Astrocyte (in vitro differentiated cells and primary cell): ENCODE measurements at regions not wholly inside any gene's neighbourhood (a gene's known extent, or its start where the extent isn't known, plus 50 kb on each side); places are given as distances from the start of the nearest gene placed in this dataset.

ENCODE experiments used
- DNase-seq: peaks from one replicate; pipeline ENCODE4 v3.0.0-alpha.2; 2010; ENCODE audit warnings: low read depth
- FAIRE-seq: peaks from 2 replicates; lab custom pipeline; 2011; peaks lifted over from hg19 to GRCh38; lab: Jason Lieb, UNC
- H2AFZ ChIP-seq: 2 replicates; pipeline ENCODE4 v1.6.0; 2012; ENCODE audit warnings: low read depth, low read length, inconsistent platforms
- H3K27ac ChIP-seq: 2 replicates; pipeline ENCODE4 v1.5.1; 2011; ENCODE audit warnings: low read depth, low read length, inconsistent platforms
- H3K27me3 ChIP-seq: 2 replicates; pipeline ENCODE4 v1.6.0; 2011; ENCODE audit warnings: low read length, inconsistent platforms; ENCODE audit not compliant: insufficient read depth
- H3K36me3 ChIP-seq: 2 replicates; pipeline ENCODE4 v1.5.1; 2011; ENCODE audit warnings: low read length, inconsistent platforms; ENCODE audit not compliant: insufficient read depth
- H3K4me1 ChIP-seq: 2 replicates; pipeline ENCODE4 v1.5.1; 2011; ENCODE audit warnings: low read length, inconsistent platforms; ENCODE audit not compliant: insufficient read depth
- H3K4me2 ChIP-seq: 2 replicates; pipeline ENCODE4 v1.6.0; 2012; ENCODE audit warnings: low read length, inconsistent platforms
- H3K4me3 ChIP-seq: 2 replicates; pipeline ENCODE4 v1.5.1; 2011; ENCODE audit warnings: low read depth, mild to moderate bottlenecking, low read length, inconsistent platforms; ENCODE audit not compliant: insufficient read depth
- H3K79me2 ChIP-seq: 2 replicates; pipeline ENCODE4 v1.6.0; 2012; ENCODE audit warnings: mild to moderate bottlenecking, low read length, inconsistent platforms; ENCODE audit not compliant: insufficient read depth
- H3K9ac ChIP-seq: 2 replicates; pipeline ENCODE4 v1.6.0; 2012; ENCODE audit warnings: mild to moderate bottlenecking, low read length, inconsistent platforms
- H3K9me3 ChIP-seq: 2 replicates; pipeline ENCODE4 v1.5.1; 2012; ENCODE audit warnings: low read depth, mild to moderate bottlenecking, low read length, inconsistent platforms; ENCODE audit not compliant: insufficient read depth
- H4K20me1 ChIP-seq: 2 replicates; pipeline ENCODE4 v1.6.0; 2012; ENCODE audit warnings: low read length, inconsistent platforms; ENCODE audit not compliant: insufficient read depth
- H3K27ac Mint-ChIP-seq: one replicate; pipeline ENCODE4 v1.8.0; 2021; ENCODE audit warnings: mild to moderate bottlenecking, mixed read lengths; ENCODE audit not compliant: unreplicated experiment
- H3K27me3 Mint-ChIP-seq: one replicate; pipeline ENCODE4 v1.8.0; 2021; ENCODE audit warnings: low read depth, mixed read lengths; ENCODE audit not compliant: unreplicated experiment
- H3K36me3 Mint-ChIP-seq: one replicate; pipeline ENCODE4 v1.8.0; 2021; ENCODE audit warnings: low read depth, mixed read lengths; ENCODE audit not compliant: unreplicated experiment
- H3K4me1 Mint-ChIP-seq: one replicate; pipeline ENCODE4 v1.8.0; 2021; ENCODE audit warnings: low read depth, mixed read lengths; ENCODE audit not compliant: unreplicated experiment
- H3K4me3 Mint-ChIP-seq: one replicate; pipeline ENCODE4 v1.8.0; 2021; ENCODE audit warnings: mild to moderate bottlenecking, moderate library complexity, mixed read lengths; ENCODE audit not compliant: unreplicated experiment
- H3K9me3 Mint-ChIP-seq: one replicate; pipeline ENCODE4 v1.8.0; 2021; ENCODE audit warnings: mild to moderate bottlenecking, mixed read lengths; ENCODE audit not compliant: unreplicated experiment
- EZH2 ChIP-seq: IDR thresholded peaks from 2 replicates; pipeline ENCODE4 v1.6.1; 2012; ENCODE audit warnings: mild to moderate bottlenecking, low read length, inconsistent platforms; ENCODE audit not compliant: insufficient read depth
- TF ChIP-seq, protein P1 (sequence below): IDR thresholded peaks from 2 replicates; pipeline ENCODE4 v1.5.1; 2011; ENCODE audit warnings: low read depth, mild to moderate bottlenecking, inconsistent platforms, low read length, moderate library complexity; ENCODE audit not compliant: insufficient read depth

DNA sequence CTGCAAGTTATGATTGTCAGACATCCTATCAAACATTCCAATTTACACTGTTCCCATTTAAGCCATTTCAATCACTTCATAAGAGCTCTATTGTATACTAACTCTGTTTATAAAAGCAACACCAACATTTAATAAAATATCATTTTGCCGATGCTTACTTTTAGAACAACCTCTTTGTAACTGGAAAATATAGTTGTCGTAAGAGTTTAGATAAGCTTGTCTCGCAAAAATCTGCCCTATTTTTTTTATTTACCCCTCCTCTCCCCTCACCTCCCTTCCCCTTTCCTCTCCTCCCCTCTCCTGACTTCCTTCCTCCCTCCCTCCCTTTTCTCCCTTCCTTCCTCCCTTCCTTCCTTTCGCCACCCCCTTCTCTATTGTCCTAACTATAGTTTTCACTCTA, 105.7 kb upstream of the PEX5L start:
- TF ChIP-seq EZH2 = no peak
- TF ChIP-seq, protein P1, sequence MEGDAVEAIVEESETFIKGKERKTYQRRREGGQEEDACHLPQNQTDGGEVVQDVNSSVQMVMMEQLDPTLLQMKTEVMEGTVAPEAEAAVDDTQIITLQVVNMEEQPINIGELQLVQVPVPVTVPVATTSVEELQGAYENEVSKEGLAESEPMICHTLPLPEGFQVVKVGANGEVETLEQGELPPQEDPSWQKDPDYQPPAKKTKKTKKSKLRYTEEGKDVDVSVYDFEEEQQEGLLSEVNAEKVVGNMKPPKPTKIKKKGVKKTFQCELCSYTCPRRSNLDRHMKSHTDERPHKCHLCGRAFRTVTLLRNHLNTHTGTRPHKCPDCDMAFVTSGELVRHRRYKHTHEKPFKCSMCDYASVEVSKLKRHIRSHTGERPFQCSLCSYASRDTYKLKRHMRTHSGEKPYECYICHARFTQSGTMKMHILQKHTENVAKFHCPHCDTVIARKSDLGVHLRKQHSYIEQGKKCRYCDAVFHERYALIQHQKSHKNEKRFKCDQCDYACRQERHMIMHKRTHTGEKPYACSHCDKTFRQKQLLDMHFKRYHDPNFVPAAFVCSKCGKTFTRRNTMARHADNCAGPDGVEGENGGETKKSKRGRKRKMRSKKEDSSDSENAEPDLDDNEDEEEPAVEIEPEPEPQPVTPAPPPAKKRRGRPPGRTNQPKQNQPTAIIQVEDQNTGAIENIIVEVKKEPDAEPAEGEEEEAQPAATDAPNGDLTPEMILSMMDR = no peak
- Mint-ChIP-seq H3K27me3 (no peaks in the 10 kb centered on the region), H3K4me3 (no peak overlapping the region)

DNA sequence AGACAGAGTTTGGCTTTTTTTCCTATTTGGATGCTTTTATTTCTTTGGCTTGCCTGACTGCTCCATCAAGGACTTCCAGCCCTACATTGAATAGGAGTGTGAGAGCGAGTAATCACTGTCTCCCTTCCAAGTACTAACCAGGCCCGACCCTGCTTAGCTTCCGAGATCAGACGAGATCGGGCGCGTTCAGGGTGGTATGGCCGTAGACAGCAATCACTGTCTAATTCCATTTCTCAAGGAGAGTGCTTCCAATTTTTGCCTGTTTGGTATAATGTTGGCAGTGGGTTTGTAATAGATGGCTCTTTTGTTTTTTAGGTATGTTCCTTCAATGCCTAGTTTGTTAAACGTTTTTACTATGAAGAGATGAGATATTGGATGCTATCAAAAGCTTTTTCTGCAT, 125.0 kb upstream of the PEX5L start:
- TF ChIP-seq, protein P1 = no peak
- no peak for TF ChIP-seq EZH2
- H3K79me2 ChIP-seq = no peaks in the 10 kb centered on the region
- no peak overlapping the region for H3K4me2 ChIP-seq
- Mint-ChIP-seq H3K36me3 (no peaks in the 10 kb centered on the region), H3K27me3 (no peaks in the 10 kb centered on the region), H3K27ac (no peak overlapping the region), H3K4me3 (no peak overlapping the region), H3K4me1 (no peaks in the 10 kb centered on the region), H3K9me3 (no peaks in the 10 kb centered on the region)
- no peaks in the 10 kb centered on the region for H3K9me3 ChIP-seq
- FAIRE-seq (no peak), DNase-seq (no peak)
- no peak overlapping the region for H3K4me3 ChIP-seq
- H2AFZ ChIP-seq = no peak overlapping the region
- H3K27me3 ChIP-seq = no peaks in the 10 kb centered on the region
- no peaks in the 10 kb centered on the region for H3K36me3 ChIP-seq
- H4K20me1 ChIP-seq = no peaks in the 10 kb centered on the region
- H3K27ac ChIP-seq = no peak overlapping the region
- no peak overlapping the region for H3K9ac ChIP-seq
- H3K4me1 ChIP-seq = no peaks in the 10 kb centered on the region

More for the DNA sequence above, 105.7 kb upstream of the PEX5L start:
- no peak for DNase-seq
- Histone ChIP-seq H3K27me3 (no peaks in the 10 kb centered on the region), H3K4me2 (no peak overlapping the region), H3K36me3 (no peaks in the 10 kb centered on the region), H3K9me3 (no peaks in the 10 kb centered on the region), H2AFZ (no peak overlapping the region), H3K9ac (no peak overlapping the region), H3K27ac (no peak overlapping the region), H3K4me1 (no peaks in the 10 kb centered on the region), H3K79me2 (no peaks in the 10 kb centered on the region), H4K20me1 (no peaks in the 10 kb centered on the region), H3K4me3 (no peak overlapping the region)
- H3K4me1 Mint-ChIP-seq = no peaks in the 10 kb centered on the region
- H3K36me3 Mint-ChIP-seq = no peaks in the 10 kb centered on the region
- FAIRE-seq = no peak
- no peaks in the 10 kb centered on the region for H3K9me3 Mint-ChIP-seq
- no peak overlapping the region for H3K27ac Mint-ChIP-seq

DNA sequence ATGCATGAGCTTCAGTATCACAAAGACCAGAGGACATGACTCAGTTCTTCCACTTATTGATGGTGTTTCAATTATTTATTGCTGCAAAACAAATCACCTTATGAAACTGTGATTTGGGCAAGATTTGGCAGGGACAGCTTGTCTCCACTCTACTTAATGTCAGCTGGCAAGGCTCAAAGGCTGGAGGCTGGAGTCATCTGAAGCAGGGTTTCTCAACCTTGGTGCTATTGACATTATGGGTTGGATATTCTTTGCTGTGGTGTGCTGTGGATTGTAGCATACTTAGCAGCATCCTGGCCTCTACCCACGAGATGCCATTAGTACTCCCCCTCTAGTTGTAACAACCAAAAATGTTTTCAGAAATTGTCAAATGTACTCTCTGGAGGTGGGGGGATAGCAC, 138.8 kb upstream of the PEX5L start:
- DNase-seq (no peak), FAIRE-seq (no peak)
- no peaks in the 10 kb centered on the region for H4K20me1 ChIP-seq
- Mint-ChIP-seq H3K36me3 (no peaks in the 10 kb centered on the region), H3K4me3 (no peak overlapping the region), H3K27ac (no peak overlapping the region), H3K4me1 (no peaks in the 10 kb centered on the region), H3K27me3 (peaks cover 3% of the 10 kb centered on the region), H3K9me3 (peaks cover 3% of the 10 kb centered on the region)
- H3K27ac ChIP-seq = no peak overlapping the region
- no peak overlapping the region for H3K4me2 ChIP-seq
- H3K4me3 ChIP-seq = no peak overlapping the region
- no peaks in the 10 kb centered on the region for H3K36me3 ChIP-seq
- no peaks in the 10 kb centered on the region for H3K4me1 ChIP-seq
- no peaks in the 10 kb centered on the region for H3K27me3 ChIP-seq
- peaks cover 6% of the 10 kb centered on the region for H3K9me3 ChIP-seq
- H3K9ac ChIP-seq = no peak overlapping the region
- H2AFZ ChIP-seq = no peak overlapping the region
- H3K79me2 ChIP-seq = no peaks in the 10 kb centered on the region
- TF ChIP-seq, protein P1 = no peak
- no peak for TF ChIP-seq EZH2
